ENCODE measurements at regions not wholly inside any gene's neighbourhood (a gene's known extent, or its start where the extent isn't known, plus 50 kb on each side); places are given as distances from the start of the nearest gene placed in this dataset.

DNA sequence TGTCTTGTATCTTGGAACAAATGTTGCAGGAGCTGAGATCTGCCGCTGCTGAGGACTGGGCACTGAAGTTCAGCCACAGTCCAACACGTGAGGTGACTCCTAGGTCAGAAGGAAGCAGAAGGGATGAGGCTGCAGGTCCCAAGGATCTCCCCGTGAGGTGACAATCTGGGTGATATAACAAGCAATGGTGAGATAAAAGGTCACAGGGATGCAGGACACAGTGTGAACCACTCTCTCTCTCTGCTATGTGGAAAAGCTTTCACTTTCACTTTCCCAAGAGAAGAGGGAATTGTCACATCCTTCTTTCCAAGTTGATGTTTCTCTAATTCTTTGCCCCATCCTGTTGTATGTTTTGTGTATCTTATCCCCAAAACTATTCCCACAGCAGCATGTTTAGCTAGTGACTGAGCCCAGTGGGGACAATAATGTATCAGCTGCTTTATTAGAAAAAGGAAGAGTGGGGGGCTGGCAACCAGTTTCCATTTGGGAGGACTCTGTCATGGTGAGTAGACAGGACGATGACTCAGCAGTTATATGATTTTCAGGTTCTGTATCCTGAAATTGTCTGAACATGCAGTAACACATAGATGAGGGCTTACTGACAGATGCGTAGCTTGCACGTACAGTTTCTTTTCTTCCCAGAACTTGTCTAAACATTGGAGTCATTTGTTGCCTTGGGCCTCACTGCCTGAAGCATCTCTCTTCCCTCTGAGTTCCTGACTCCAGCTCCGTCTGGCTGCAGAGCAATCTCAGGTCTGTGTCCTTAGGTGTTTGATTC, 1415.8 kb upstream of the TENM3 start (continued):
- TF ChIP-seq SIX5 (IDR thresholded peaks at IDR 0.05; ENCODE audit: low read depth, low read length, severe bottlenecking) (no peak), NKRF (conservative IDR thresholded peaks at IDR 0.05) (no peak), SREBF1 (IDR thresholded peaks at IDR 0.05; ENCODE audit: low read length) (no peak), HDAC2 (IDR thresholded peaks at IDR 0.05) (no peak)

GRCh38 chr4:180828455-180829018, 1414.7 kb upstream of the TENM3 start:
- ATAC-seq (peak; percentile 51; the same call in 2 of the 3 replicates), DNase-seq (ENCODE audit: low read depth, low spot score) (no peak), FAIRE-seq (no peak)
- H3K79me2 ChIP-seq (ENCODE audit: control insufficient read depth, insufficient read depth, low read length) = no peaks in the 10 kb centered on the region
- CTCF ChIA-PET = interaction anchor here (0.9 to 3.1 kb wide), 7 partner anchors 10 to 700 kb away, joined by 3 to 21 read pairs (median 5); no protein-coding TSS in a partner anchor
- BruUV-seq (replicated peaks) = no TSS peak
- H3K36me3 ChIP-seq (ENCODE audit: control insufficient read depth in 2 of 2, insufficient read depth in 2 of 2, low read length in 1 of 2) = no peaks in the 10 kb centered on the region
- no peak overlapping the region for H2AFZ ChIP-seq (ENCODE audit: control insufficient read depth, low read depth, low read length)
- 0% methylated on average over 2 of the region's 2 CpGs for WGBS (ENCODE audit: insufficient coverage, insufficient replicate concordance, low lambda C conversion rate, missing lambda C conversion rate)
- in situ Hi-C loops (cut with MboI) = no loop called here
- RAD21 ChIA-PET (ENCODE audit: unreplicated experiment) = interaction anchor here (0.9 to 1.5 kb wide), 3 partner anchors 12 to 698 kb away, joined by 3 read pairs; no protein-coding TSS in a partner anchor
- no peaks in the 10 kb centered on the region for H4K20me1 ChIP-seq (ENCODE audit: control insufficient read depth, insufficient read depth)
- H3K9ac ChIP-seq (ENCODE audit: control insufficient read depth, insufficient read depth, low read length) = no peak overlapping the region
- no peak for TF ChIP-seq POLR2AphosphoS5 (IDR thresholded peaks at IDR 0.05; ENCODE audit: low read length)
- TF ChIP-seq MEF2B (IDR thresholded peaks at IDR 0.05; ENCODE audit: partially characterized antibody, poor library complexity, severe bottlenecking) = no peak
- peak; percentile 30; the same call in 1 of the 2 replicates for TF ChIP-seq SMC3 (IDR thresholded peaks at IDR 0.05; ENCODE audit: borderline replicate concordance, low read length)
- peak; percentile 56 to 59 (median 58) for TF ChIP-seq CTCF (IDR thresholded peaks at IDR 0.05 in 2 of 3, conservative IDR thresholded peaks at IDR 0.05 in 1 of 3; ENCODE audit: control insufficient read depth in 2 of 3, extremely low read depth in 1 of 3, insufficient read depth in 1 of 3, low read depth in 3 of 3, low read length in 3 of 3)
- TF ChIP-seq RAD21 (IDR thresholded peaks at IDR 0.05; ENCODE audit: insufficient read depth, low read depth, low read length) = peak; percentile 71
- TF ChIP-seq SREBF2 (IDR thresholded peaks at IDR 0.05; ENCODE audit: low read length) = no peak
- POLR2A ChIA-PET = no interaction called here
- H3K27ac ChIP-seq (ENCODE audit: control insufficient read depth, insufficient read depth) = no peak overlapping the region
- no peak overlapping the region for H3K4me2 ChIP-seq (ENCODE audit: control insufficient read depth, insufficient read depth)
- intact Hi-C loops (cut with micrococcal nuclease; ENCODE audit: unreplicated experiment) = loop anchor here (1.0 kb wide), 2 partner anchors 315 to 700 kb away; no protein-coding TSS in a partner anchor
- no peaks in the 10 kb centered on the region for H3K9me3 ChIP-seq (replicated peaks; ENCODE audit: control insufficient read depth, insufficient read depth, low read length)
- H3K4me1 ChIP-seq (ENCODE audit: control insufficient read depth, insufficient read depth, low read length) = peaks cover 4% of the 10 kb centered on the region; the same call in 1 of the 2 replicates
- H3K4me3 ChIP-seq = no peak overlapping the region
- H3K27me3 ChIP-seq (replicated peaks in 1 of 2; ENCODE audit: control insufficient read depth in 2 of 2, insufficient read depth in 2 of 2, low read length in 1 of 2) = no peaks in the 10 kb centered on the region
- SMC1A ChIA-PET (ENCODE audit: uncharacterized antibody, unreplicated experiment) = interaction anchor here (0.9 kb wide), 1 partner anchor 10 kb away, joined by 4 read pairs; no protein-coding TSS in a partner anchor

All from GM12878 (cell line).